GM12878 (cell line): ENCODE measurements at regions not wholly inside any gene's neighbourhood (a gene's known extent, or its start where the extent isn't known, plus 50 kb on each side); places are given as distances from the start of the nearest gene placed in this dataset.

Experiments used
- ATAC-seq: fragments of 200-7000 bp; cut with Tn5 transposase; 3 replicates; pipeline ENCODE4 v1.9.1; 2020; ENCODE audit warnings: mild to moderate bottlenecking, moderate library complexity
- BruUV-seq: library from RNA; stranded (reverse); fragments of 400-500 nt; replicated peaks from 2 replicates; lab custom pipeline; 2021; lab: Mats Ljungman, UMichigan
- CTCF ChIA-PET: fragments of 300-600 bp; sonication (Branson Sonifier 250); formaldehyde crosslinking; extraction: SDS; loops from one replicate; lab custom pipeline; 2021; ENCODE audit warnings: inconsistent platforms; lab: Yijun Ruan, JAX
- POLR2A ChIA-PET: fragments of 350-600 bp; formaldehyde crosslinking; extraction: SDS; loops from one replicate; lab custom pipeline; 2021; ENCODE audit warnings: inconsistent platforms; lab: Charles Lee
- RAD21 ChIA-PET: fragments of 300-600 bp; sonication (Branson Sonifier 250); formaldehyde crosslinking; loops from one replicate; lab custom pipeline; 2023; ENCODE audit warnings: antibody characterized with exemption; ENCODE audit not compliant: unreplicated experiment; lab: Charles Lee
- SMC1A ChIA-PET: fragments of 300-600 bp; sonication (Branson Sonifier 250); formaldehyde crosslinking; loops from one replicate; lab custom pipeline; 2023; ENCODE audit not compliant: unreplicated experiment, uncharacterized antibody; lab: Charles Lee
- DNase-seq: peaks from one replicate; pipeline ENCODE4 v3.0.0-alpha.2; 2011; ENCODE audit warnings: low read depth, low spot score
- FAIRE-seq: peaks from 3 replicates; lab custom pipeline; 2011; peaks lifted over from hg19 to GRCh38; lab: Jason Lieb, UNC
- H2AFZ ChIP-seq: 2 replicates; pipeline ENCODE4 v1.6.0; 2011; ENCODE audit warnings: low read depth, low read length, control low read depth; ENCODE audit not compliant: control insufficient read depth
- H3K27ac ChIP-seq: 2 replicates; pipeline ENCODE4 v1.5.1; 2011; ENCODE audit warnings: control low read depth; ENCODE audit not compliant: control insufficient read depth, insufficient read depth
- H3K27me3 ChIP-seq, 2 experiments: replicated peaks in 1 of 2; 2 replicates each; pipeline versions ENCODE4 v1.6.0 to v1.6.1; 2011; ENCODE audit warnings: low read length in 1 of 2; ENCODE audit not compliant: control insufficient read depth in 2 of 2, insufficient read depth in 2 of 2
- H3K36me3 ChIP-seq, 2 experiments: 2 replicates each; pipeline ENCODE4 v1.5.1; 2011; ENCODE audit warnings: low read length in 1 of 2; ENCODE audit not compliant: control insufficient read depth in 2 of 2, insufficient read depth in 2 of 2
- H3K4me1 ChIP-seq: 2 replicates; pipeline ENCODE4 v1.6.1; 2011; ENCODE audit warnings: mild to moderate bottlenecking, low read length, moderate library complexity, mixed read lengths; ENCODE audit not compliant: control insufficient read depth, insufficient read depth
- H3K4me2 ChIP-seq: 2 replicates; pipeline ENCODE4 v1.6.0; 2011; ENCODE audit warnings: control low read depth; ENCODE audit not compliant: control insufficient read depth, insufficient read depth
- H3K4me3 ChIP-seq: fragments of 200-600 bp; sonication (generic); 2 replicates; pipeline ENCODE4 v1.5.1; 2016
- H3K79me2 ChIP-seq: 2 replicates; pipeline ENCODE4 v1.6.0; 2011; ENCODE audit warnings: low read length; ENCODE audit not compliant: control insufficient read depth, insufficient read depth
- H3K9ac ChIP-seq: 2 replicates; pipeline ENCODE4 v1.8.0; 2011; ENCODE audit warnings: low read length, control low read depth, mixed read lengths; ENCODE audit not compliant: control insufficient read depth, insufficient read depth
- H3K9me3 ChIP-seq: replicated peaks from 3 replicates; pipeline ENCODE4 v1.5.1; 2011; ENCODE audit warnings: mild to moderate bottlenecking, low read length; ENCODE audit not compliant: control insufficient read depth, insufficient read depth
- H4K20me1 ChIP-seq: 2 replicates; pipeline ENCODE4 v1.6.0; 2011; ENCODE audit not compliant: control insufficient read depth, insufficient read depth
- BMI1 ChIP-seq: fragments of 450-650 bp; IDR thresholded peaks from 2 replicates; pipeline ENCODE4 v1.6.1; 2016; ENCODE audit warnings: mild to moderate bottlenecking, moderate library complexity, borderline replicate concordance
- CHD4 ChIP-seq: fragments of 200-600 bp; sonication (generic); IDR thresholded peaks from 2 replicates; pipeline ENCODE4 v1.6.1; 2016; ENCODE audit warnings: mild to moderate bottlenecking
- DPF2 ChIP-seq: fragments of 450-650 bp; IDR thresholded peaks from 2 replicates; pipeline ENCODE4 v1.6.1; 2017; ENCODE audit warnings: mild to moderate bottlenecking
- EED ChIP-seq: sonication (generic); IDR thresholded peaks from 2 replicates; pipeline ENCODE4 v1.6.1; 2016; ENCODE audit warnings: antibody characterized with exemption, low read depth
- ESRRA ChIP-seq: IDR thresholded peaks from 2 replicates; pipeline ENCODE4 v1.6.1; 2012; ENCODE audit warnings: mild to moderate bottlenecking, low read length, improper control_type of control experiment
- GATAD2B ChIP-seq: fragments of 450-650 bp; conservative IDR thresholded peaks from 2 replicates; pipeline ENCODE4 v1.6.1; 2017; ENCODE audit warnings: low read depth, mild to moderate bottlenecking, moderate library complexity
- IRF4 ChIP-seq: IDR thresholded peaks from 2 replicates; pipeline ENCODE4 v1.6.1; 2011; ENCODE audit warnings: low read depth, low read length
- PAX8 ChIP-seq: fragments of 450-650 bp; IDR thresholded peaks from 2 replicates; pipeline ENCODE4 v1.6.1; 2017; ENCODE audit warnings: mild to moderate bottlenecking, moderate library complexity
- RAD51 ChIP-seq: fragments of 450-650 bp; IDR thresholded peaks from 2 replicates; pipeline ENCODE4 v1.6.1; 2016; ENCODE audit warnings: moderate library complexity, mild to moderate bottlenecking, inconsistent platforms
- SP1 ChIP-seq: IDR thresholded peaks from one replicate; pipeline ENCODE4 v1.6.1; 2011; ENCODE audit warnings: low read depth, low read length
- SREBF1 ChIP-seq: IDR thresholded peaks from 2 replicates; pipeline ENCODE4 v1.6.1; 2012; ENCODE audit warnings: mild to moderate bottlenecking, low read length
- SUPT20H ChIP-seq: IDR thresholded peaks from 2 replicates; pipeline ENCODE4 v1.6.1; 2011; ENCODE audit warnings: low read depth, mild to moderate bottlenecking, low read length, moderate library complexity, borderline replicate concordance; ENCODE audit not compliant: control insufficient read depth
- SUZ12 ChIP-seq: fragments of 200-600 bp; sonication (generic); IDR thresholded peaks from one replicate; pipeline ENCODE4 v1.6.1; 2018; ENCODE audit warnings: antibody characterized with exemption, mild to moderate bottlenecking; ENCODE audit not compliant: unreplicated experiment
- ZNF217 ChIP-seq: fragments of 450-650 bp; IDR thresholded peaks from 2 replicates; pipeline ENCODE4 v1.6.1; 2017; ENCODE audit warnings: antibody characterized with exemption, mild to moderate bottlenecking
- WGBS: methylation state at CpG from one replicate; pipeline ENCODE4 v1.1.6; 2016; ENCODE audit warnings: low lambda C conversion rate; ENCODE audit not compliant: insufficient replicate concordance, insufficient coverage; ENCODE audit errors: missing lambda C conversion rate; 5-methylcytosine and 5-hydroxymethylcytosine counted together
- in situ Hi-C: fragments of 300-500 bp; cut with MboI; formaldehyde crosslinking; loops from 9 replicates; pipeline ENCODE4 v1.14.3; 2018; ENCODE audit warnings: mixed read lengths
- intact Hi-C: fragments of 100-400 bp; cut with micrococcal nuclease; formaldehyde crosslinking; loops from one replicate; pipeline ENCODE4 v1.14.2; 2022; ENCODE audit not compliant: unreplicated experiment
- TF ChIP-seq, protein P1 (sequence below): fragments of 450-650 bp; formaldehyde crosslinking; IDR thresholded peaks from 2 replicates; pipeline ENCODE4 v1.4.0; 2020; ENCODE audit warnings: mild to moderate bottlenecking, moderate library complexity

DNA sequence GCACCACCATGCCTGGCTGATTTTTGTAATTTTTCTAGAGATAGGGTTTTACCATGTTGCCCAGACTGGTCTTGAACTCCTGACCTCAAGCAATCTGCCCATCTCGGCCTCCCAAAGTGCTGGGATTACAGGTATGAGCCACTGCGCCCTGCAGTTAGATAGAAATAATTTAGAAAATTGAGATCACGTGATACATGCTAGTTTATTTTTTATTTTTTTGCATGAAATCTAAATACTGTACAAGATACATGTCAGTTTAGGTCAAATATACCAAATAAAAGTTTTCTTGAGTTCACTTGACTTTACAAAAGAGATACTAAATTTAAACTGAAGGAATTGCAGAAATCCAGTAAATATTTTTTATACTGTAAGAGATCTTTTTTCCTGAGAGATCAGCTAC lies 304.2 kb downstream of the YTHDC2 start:
- in situ Hi-C loops = no loop called here
- no peak overlapping the region for H3K27ac ChIP-seq
- RAD21 ChIA-PET = no interaction called here
- intact Hi-C loops = no loop called here
- H3K79me2 ChIP-seq = no peaks in the 10 kb centered on the region
- TF ChIP-seq RAD51 = peak; percentile 43; the same call in 1 of the 2 replicates
- no peak for TF ChIP-seq GATAD2B
- TF ChIP-seq DPF2 = no peak
- CTCF ChIA-PET = no interaction called here
- H3K4me1 ChIP-seq = no peaks in the 10 kb centered on the region
- no peaks in the 10 kb centered on the region for H3K9me3 ChIP-seq
- H3K36me3 ChIP-seq = no peaks in the 10 kb centered on the region
- no peak overlapping the region for H2AFZ ChIP-seq
- WGBS = 0% methylated on average over 3 of the region's 3 CpGs
- SMC1A ChIA-PET = no interaction called here
- H3K9ac ChIP-seq = no peak overlapping the region
- no peaks in the 10 kb centered on the region for H3K27me3 ChIP-seq
- ATAC-seq (no peak), FAIRE-seq (no peak), DNase-seq (no peak)
- POLR2A ChIA-PET = no interaction called here
- no TSS peak for BruUV-seq
- H3K4me2 ChIP-seq = no peak overlapping the region
- no peaks in the 10 kb centered on the region for H4K20me1 ChIP-seq
- no peak overlapping the region for H3K4me3 ChIP-seq

DNA sequence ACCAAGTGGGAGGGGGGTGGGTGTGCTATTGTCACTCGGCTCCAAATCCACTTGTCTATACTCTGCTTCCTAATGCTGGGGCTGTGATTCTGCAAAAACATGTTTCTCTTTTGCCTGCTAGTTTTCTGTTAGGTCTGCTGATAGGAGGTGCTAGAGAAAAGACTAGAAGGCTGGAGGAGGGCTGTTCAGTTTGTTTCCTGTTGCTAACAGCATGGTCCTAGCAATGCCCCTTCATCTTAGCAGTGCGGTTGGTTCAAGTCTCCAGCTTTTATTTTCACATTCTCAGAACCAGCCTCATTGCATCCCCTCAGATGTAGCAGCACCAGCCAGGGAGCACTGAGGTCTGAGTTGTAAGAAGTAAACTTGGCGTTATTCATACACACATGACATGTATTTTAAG lies 310.2 kb downstream of the YTHDC2 start:
- DNase-seq = no peak
- Histone ChIP-seq H3K9me3 (no peaks in the 10 kb centered on the region), H4K20me1 (no peaks in the 10 kb centered on the region), H3K27ac (no peak overlapping the region), H3K36me3 (no peaks in the 10 kb centered on the region), H3K4me1 (no peaks in the 10 kb centered on the region), H3K9ac (no peak overlapping the region), H3K4me3 (no peak overlapping the region), H3K27me3 (no peaks in the 10 kb centered on the region), H3K79me2 (no peaks in the 10 kb centered on the region), H3K4me2 (no peak overlapping the region), H2AFZ (no peak overlapping the region)
- FAIRE-seq = no peak
- in situ Hi-C loops = no loop called here
- ATAC-seq = no peak
- CTCF ChIA-PET = no interaction called here
- SMC1A ChIA-PET = no interaction called here
- BruUV-seq = no TSS peak
- no peak for TF ChIP-seq SP1
- TF ChIP-seq CHD4 = no peak
- TF ChIP-seq BMI1 = no peak
- no peak for TF ChIP-seq SREBF1
- TF ChIP-seq SUZ12 = no peak
- no peak for TF ChIP-seq EED
- no peak for TF ChIP-seq IRF4
- TF ChIP-seq, protein P1, sequence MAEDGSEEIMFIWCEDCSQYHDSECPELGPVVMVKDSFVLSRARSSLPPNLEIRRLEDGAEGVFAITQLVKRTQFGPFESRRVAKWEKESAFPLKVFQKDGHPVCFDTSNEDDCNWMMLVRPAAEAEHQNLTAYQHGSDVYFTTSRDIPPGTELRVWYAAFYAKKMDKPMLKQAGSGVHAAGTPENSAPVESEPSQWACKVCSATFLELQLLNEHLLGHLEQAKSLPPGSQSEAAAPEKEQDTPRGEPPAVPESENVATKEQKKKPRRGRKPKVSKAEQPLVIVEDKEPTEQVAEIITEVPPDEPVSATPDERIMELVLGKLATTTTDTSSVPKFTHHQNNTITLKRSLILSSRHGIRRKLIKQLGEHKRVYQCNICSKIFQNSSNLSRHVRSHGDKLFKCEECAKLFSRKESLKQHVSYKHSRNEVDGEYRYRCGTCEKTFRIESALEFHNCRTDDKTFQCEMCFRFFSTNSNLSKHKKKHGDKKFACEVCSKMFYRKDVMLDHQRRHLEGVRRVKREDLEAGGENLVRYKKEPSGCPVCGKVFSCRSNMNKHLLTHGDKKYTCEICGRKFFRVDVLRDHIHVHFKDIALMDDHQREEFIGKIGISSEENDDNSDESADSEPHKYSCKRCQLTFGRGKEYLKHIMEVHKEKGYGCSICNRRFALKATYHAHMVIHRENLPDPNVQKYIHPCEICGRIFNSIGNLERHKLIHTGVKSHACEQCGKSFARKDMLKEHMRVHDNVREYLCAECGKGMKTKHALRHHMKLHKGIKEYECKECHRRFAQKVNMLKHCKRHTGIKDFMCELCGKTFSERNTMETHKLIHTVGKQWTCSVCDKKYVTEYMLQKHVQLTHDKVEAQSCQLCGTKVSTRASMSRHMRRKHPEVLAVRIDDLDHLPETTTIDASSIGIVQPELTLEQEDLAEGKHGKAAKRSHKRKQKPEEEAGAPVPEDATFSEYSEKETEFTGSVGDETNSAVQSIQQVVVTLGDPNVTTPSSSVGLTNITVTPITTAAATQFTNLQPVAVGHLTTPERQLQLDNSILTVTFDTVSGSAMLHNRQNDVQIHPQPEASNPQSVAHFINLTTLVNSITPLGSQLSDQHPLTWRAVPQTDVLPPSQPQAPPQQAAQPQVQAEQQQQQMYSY = no peak
- TF ChIP-seq PAX8 = no peak
- no peak for TF ChIP-seq ESRRA
- TF ChIP-seq SUPT20H = no peak
- TF ChIP-seq ZNF217 = no peak
- 31% methylated on average over 3 of the region's 3 CpGs for WGBS
- POLR2A ChIA-PET = no interaction called here
- RAD21 ChIA-PET = no interaction called here
- intact Hi-C loops = no loop called here
